HCT116 (cell line): ENCODE measurements at regions not wholly inside any gene's neighbourhood (a gene's known extent, or its start where the extent isn't known, plus 50 kb on each side); places are given as distances from the start of the nearest gene placed in this dataset.

Experiments used
- ATAC-seq: fragments of 200-7000 bp; cut with Tn5 transposase; 2 replicates; pipeline ENCODE4 v1.9.1; 2020; ENCODE audit warnings: mild to moderate bottlenecking, moderate library complexity
- BruUV-seq: library from RNA; stranded (reverse); fragments of 400-500 nt; replicated peaks from 2 replicates; lab custom pipeline; 2021; lab: Mats Ljungman, UMichigan
- CTCF ChIA-PET: fragments of 300-600 bp; sonication (Branson Sonifier 250); formaldehyde crosslinking; loops from one replicate; lab custom pipeline; 2021; ENCODE audit warnings: antibody characterized with exemption; lab: Charles Lee
- POLR2A ChIA-PET: fragments of 300-600, 350-600 bp; sonication (Branson Sonifier 250); formaldehyde crosslinking; loops from one replicate; lab custom pipeline; 2021; ENCODE audit warnings: antibody characterized with exemption; lab: Charles Lee
- RAD21 ChIA-PET, 2 experiments: fragments of 300-600 bp; sonication (Branson Sonifier 250); formaldehyde crosslinking; loops; one replicate each; lab custom pipeline; 2023; ENCODE audit warnings: low total read pairs in 2 of 2; ENCODE audit not compliant: uncharacterized antibody in 2 of 2, unreplicated experiment in 2 of 2, low non-redundant PET in 1 of 2; lab: Charles Lee
- DNase-seq: peaks from one replicate; pipeline ENCODE4 v3.0.0-alpha.2; 2010; ENCODE audit warnings: low read depth, low spot score
- H2AFZ ChIP-seq: fragments of 200-600 bp; shearing (Covaris generic), sonication (generic); 2 replicates; pipeline ENCODE4 v1.6.1; 2017; ENCODE audit warnings: low read depth, mixed run types, mixed read lengths, antibody characterized with exemption, low read length; ENCODE audit not compliant: poor library complexity, severe bottlenecking
- H3K27ac ChIP-seq: 2 replicates; pipeline ENCODE4 v1.5.1; 2012; ENCODE audit warnings: low read depth, low read length
- H3K27me3 ChIP-seq: fragments of 200-600 bp; sonication (generic); 2 replicates; pipeline ENCODE4 v1.6.1; 2016; ENCODE audit warnings: mixed run types, low read length, mixed read lengths; ENCODE audit not compliant: insufficient read depth
- H3K36me3 ChIP-seq, 2 experiments: fragments of 200-500 bp in 1 of 2; fragments of 200-600 bp in 1 of 2; sonication (Bioruptor generic) in 1 of 2; sonication (generic) in 1 of 2; 2 replicates each; pipeline versions ENCODE4 v1.5.1 to v1.6.1; 2014 to 2016; ENCODE audit warnings: low read length in 2 of 2, inconsistent platforms in 1 of 2, mixed read lengths in 1 of 2, mixed run types in 1 of 2; ENCODE audit not compliant: insufficient read depth in 2 of 2, control insufficient read depth in 1 of 2
- H3K4me1 ChIP-seq, 2 experiments: fragments of 200-600 bp in 1 of 2; sonication (generic) in 1 of 2; 2 replicates each; pipeline versions ENCODE4 v1.5.1 to v1.6.1; 2012 to 2017; ENCODE audit warnings: low read length in 2 of 2, inconsistent platforms in 1 of 2, mild to moderate bottlenecking in 1 of 2, mixed read lengths in 1 of 2, mixed run types in 1 of 2, moderate library complexity in 1 of 2; ENCODE audit not compliant: insufficient read depth in 2 of 2, control insufficient read depth in 1 of 2
- H3K4me2 ChIP-seq: fragments of 200-600 bp; sonication (generic); 2 replicates; pipeline ENCODE4 v1.6.1; 2017; ENCODE audit warnings: mixed run types, low read length, mixed read lengths
- H3K4me3 ChIP-seq, 2 experiments: fragments of 200-600 bp in 1 of 2; sonication (generic) in 1 of 2; replicated peaks in 1 of 2; 2 replicates each; pipeline ENCODE4 v1.5.1; 2011 to 2016; ENCODE audit warnings: low read length in 2 of 2, control low read depth in 1 of 2, low read depth in 1 of 2, mild to moderate bottlenecking in 1 of 2, mixed read lengths in 1 of 2, mixed run types in 1 of 2
- H3K79me2 ChIP-seq: fragments of 200-600 bp; sonication (generic); 2 replicates; pipeline ENCODE4 v1.6.1; 2017; ENCODE audit warnings: mild to moderate bottlenecking, mixed run types, low read length, moderate library complexity, mixed read lengths; ENCODE audit not compliant: insufficient read depth
- H3K9ac ChIP-seq: fragments of 200-600 bp; sonication (generic); 2 replicates; pipeline ENCODE4 v1.6.1; 2016; ENCODE audit warnings: low read length, mixed read lengths
- H3K9me2 ChIP-seq: fragments of 200-600 bp; sonication (generic), shearing (Covaris generic); 2 replicates; pipeline ENCODE4 v1.6.1; 2017; ENCODE audit warnings: mixed run types, mild to moderate bottlenecking, moderate library complexity; ENCODE audit not compliant: insufficient read depth
- H3K9me3 ChIP-seq, 2 experiments: fragments of 200-500 bp in 1 of 2; fragments of 200-600 bp in 1 of 2; sonication (Bioruptor generic) in 1 of 2; sonication (generic) in 1 of 2; 2 replicates each; pipeline ENCODE4 v1.6.1; 2014 to 2017; ENCODE audit warnings: low read length in 2 of 2, mixed read lengths in 2 of 2, inconsistent platforms in 1 of 2, low read depth in 1 of 2, mild to moderate bottlenecking in 1 of 2, mixed run types in 1 of 2, moderate library complexity in 1 of 2; ENCODE audit not compliant: control insufficient read depth in 1 of 2, insufficient read depth in 1 of 2
- H4K20me1 ChIP-seq: fragments of 200-600 bp; sonication (generic), shearing (Covaris generic); 2 replicates; pipeline ENCODE4 v1.6.1; 2017; ENCODE audit warnings: mixed run types, mild to moderate bottlenecking, moderate library complexity; ENCODE audit not compliant: insufficient read depth
- CBX3 ChIP-seq: IDR thresholded peaks from 2 replicates; pipeline ENCODE4 v1.6.1; 2012; ENCODE audit warnings: low read depth
- CTCF ChIP-seq, 3 experiments: fragments of 200-600 bp in 1 of 3; sonication (generic) in 1 of 3; IDR thresholded peaks in 2 of 3; conservative IDR thresholded peaks in 1 of 3; 2 replicates each; pipeline ENCODE4 v1.5.1; 2012 to 2017; ENCODE audit warnings: low read depth in 2 of 3, low read length in 2 of 3, antibody characterized with exemption in 1 of 3, borderline replicate concordance in 1 of 3, control low read depth in 1 of 3, mild to moderate bottlenecking in 1 of 3, mixed read lengths in 1 of 3, mixed run types in 1 of 3, moderate library complexity in 1 of 3; ENCODE audit not compliant: insufficient read depth in 1 of 3
- ELF1 ChIP-seq: IDR thresholded peaks from 2 replicates; pipeline ENCODE4 v1.6.1; 2012; ENCODE audit warnings: low read depth, borderline replicate concordance
- EZH2 ChIP-seq: fragments of 200-600 bp; sonication (generic); IDR thresholded peaks from 2 replicates; pipeline ENCODE4 v1.6.1; 2017; ENCODE audit warnings: antibody characterized with exemption, mixed run types
- EZH2phosphoT487 ChIP-seq: fragments of 200-600 bp; IDR thresholded peaks from 2 replicates; pipeline ENCODE4 v1.6.1; 2018; ENCODE audit warnings: antibody characterized with exemption, borderline replicate concordance
- FOSL1 ChIP-seq: IDR thresholded peaks from 2 replicates; pipeline ENCODE4 v1.6.1; 2012; ENCODE audit warnings: low read depth
- MAX ChIP-seq: IDR thresholded peaks from 2 replicates; pipeline ENCODE4 v1.6.1; 2012
- POLR2A ChIP-seq: IDR thresholded peaks from 2 replicates; pipeline ENCODE4 v1.7.0; 2011; ENCODE audit warnings: borderline replicate concordance; ENCODE audit not compliant: insufficient read depth, insufficient read length; ENCODE audit errors: extremely low read depth
- POLR2AphosphoS5 ChIP-seq: IDR thresholded peaks from 2 replicates; pipeline ENCODE4 v1.6.1; 2011; ENCODE audit warnings: mild to moderate bottlenecking, low read depth, low read length, moderate library complexity
- SIN3A ChIP-seq: IDR thresholded peaks from 2 replicates; pipeline ENCODE4 v1.6.1; 2012; ENCODE audit warnings: low read depth
- SP1 ChIP-seq: IDR thresholded peaks from 2 replicates; pipeline ENCODE4 v1.6.1; 2012; ENCODE audit warnings: low read depth
- TCF7L2 ChIP-seq: IDR thresholded peaks from 2 replicates; pipeline ENCODE4 v1.7.0; 2011; ENCODE audit warnings: borderline replicate concordance, inconsistent platforms; ENCODE audit not compliant: insufficient read depth, insufficient read length; ENCODE audit errors: extremely low read depth
- ZBTB33 ChIP-seq: IDR thresholded peaks from 2 replicates; pipeline ENCODE4 v1.6.1; 2011; ENCODE audit warnings: mild to moderate bottlenecking, low read length, moderate library complexity; ENCODE audit not compliant: insufficient replicate concordance; ENCODE audit errors: extremely low read depth
- ZFX ChIP-seq: fragments of 450-650 bp; IDR thresholded peaks from 2 replicates; pipeline ENCODE4 v1.6.1; 2017
- ZNF274 ChIP-seq: fragments of 200-500 bp; sonication (Bioruptor generic); IDR thresholded peaks from 2 replicates; pipeline ENCODE4 v1.6.1; 2014; ENCODE audit warnings: mild to moderate bottlenecking, low read depth, low read length, inconsistent platforms
- intact Hi-C: fragments of 100-400 bp; cut with micrococcal nuclease; formaldehyde crosslinking; loops from 2 replicates; pipeline ENCODE4 v1.10.0; 2022
- TF ChIP-seq, protein P1 (sequence below): IDR thresholded peaks from 2 replicates; pipeline ENCODE4 v1.6.1; 2012
- TF ChIP-seq, protein P2 (sequence below): IDR thresholded peaks from 2 replicates; pipeline ENCODE4 v1.6.1; 2012; ENCODE audit warnings: low read depth

DNA sequence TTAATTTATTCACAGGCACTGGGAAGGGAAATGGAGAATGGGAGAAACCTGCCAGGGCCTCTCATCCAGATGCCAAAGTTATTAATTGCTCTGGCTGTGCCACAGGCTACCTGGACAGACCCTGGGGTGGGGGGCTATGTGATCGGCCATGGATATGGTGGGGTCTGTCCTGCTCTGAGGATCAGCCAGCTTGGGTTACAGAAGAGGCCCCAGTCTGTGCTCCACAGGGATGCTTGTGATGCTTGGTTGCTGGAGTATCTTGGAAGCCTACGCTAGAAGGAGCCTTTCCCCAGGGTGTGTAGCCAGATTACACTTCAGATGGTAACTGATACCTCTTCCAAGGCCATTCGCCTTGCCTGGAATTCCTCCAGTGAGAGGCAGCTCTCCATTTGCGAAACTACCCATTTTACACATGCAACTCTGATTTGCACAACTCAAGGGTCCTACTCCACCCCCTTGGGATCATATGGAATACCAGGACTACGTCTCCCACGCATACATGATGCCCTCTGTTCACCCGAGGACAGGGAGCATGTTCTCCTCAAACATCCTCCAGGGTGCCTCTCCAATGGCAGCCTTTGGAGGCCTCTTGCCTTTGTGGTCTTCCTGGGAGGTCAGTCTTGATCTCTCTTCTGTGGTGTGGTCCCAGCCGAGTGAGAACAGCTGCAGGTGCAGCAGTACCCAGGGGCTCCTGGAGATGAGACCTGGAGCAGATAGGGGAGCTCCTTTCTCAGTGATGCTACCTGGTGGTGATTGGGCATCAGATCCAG, 186.6 kb upstream of the TSHZ3 start:
- DNase-seq (no peak), ATAC-seq (no peak)
- Histone ChIP-seq H3K9me2 (no peaks in the 10 kb centered on the region), H3K27me3 (no peaks in the 10 kb centered on the region), H4K20me1 (no peaks in the 10 kb centered on the region), H3K79me2 (no peaks in the 10 kb centered on the region), H3K27ac (no peak overlapping the region), H3K4me1 (no peaks in the 10 kb centered on the region), H3K36me3 (no peaks in the 10 kb centered on the region), H3K9me3 (peaks cover 28 to 32% of the 10 kb centered on the region in 2 experiments; a peak in 2 of 4 replicates), H3K4me3 (no peak overlapping the region), H2AFZ (no peak overlapping the region), H3K9ac (no peak overlapping the region), H3K4me2 (no peak overlapping the region)
- intact Hi-C loops = no loop called here
- ChIA-PET RAD21 (no interaction called here), CTCF (no interaction called here), POLR2A (no interaction called here)
- no TSS peak for BruUV-seq
- TF ChIP-seq EZH2 = no peak
- no peak for TF ChIP-seq CTCF (IDR thresholded peaks at IDR 0.05 in 2 of 3, conservative IDR thresholded peaks at IDR 0.05 in 1 of 3; ENCODE audit: borderline replicate concordance in 1 of 3, insufficient read depth in 1 of 3, low read depth in 2 of 3, low read length in 2 of 3)
- TF ChIP-seq FOSL1 = no peak
- TF ChIP-seq TCF7L2 = no peak
- no peak for TF ChIP-seq SP1
- no peak for TF ChIP-seq ZFX
- TF ChIP-seq, protein P1, sequence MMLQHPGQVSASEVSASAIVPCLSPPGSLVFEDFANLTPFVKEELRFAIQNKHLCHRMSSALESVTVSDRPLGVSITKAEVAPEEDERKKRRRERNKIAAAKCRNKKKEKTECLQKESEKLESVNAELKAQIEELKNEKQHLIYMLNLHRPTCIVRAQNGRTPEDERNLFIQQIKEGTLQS = no peak
- no peak for TF ChIP-seq CBX3
- TF ChIP-seq, protein P2, sequence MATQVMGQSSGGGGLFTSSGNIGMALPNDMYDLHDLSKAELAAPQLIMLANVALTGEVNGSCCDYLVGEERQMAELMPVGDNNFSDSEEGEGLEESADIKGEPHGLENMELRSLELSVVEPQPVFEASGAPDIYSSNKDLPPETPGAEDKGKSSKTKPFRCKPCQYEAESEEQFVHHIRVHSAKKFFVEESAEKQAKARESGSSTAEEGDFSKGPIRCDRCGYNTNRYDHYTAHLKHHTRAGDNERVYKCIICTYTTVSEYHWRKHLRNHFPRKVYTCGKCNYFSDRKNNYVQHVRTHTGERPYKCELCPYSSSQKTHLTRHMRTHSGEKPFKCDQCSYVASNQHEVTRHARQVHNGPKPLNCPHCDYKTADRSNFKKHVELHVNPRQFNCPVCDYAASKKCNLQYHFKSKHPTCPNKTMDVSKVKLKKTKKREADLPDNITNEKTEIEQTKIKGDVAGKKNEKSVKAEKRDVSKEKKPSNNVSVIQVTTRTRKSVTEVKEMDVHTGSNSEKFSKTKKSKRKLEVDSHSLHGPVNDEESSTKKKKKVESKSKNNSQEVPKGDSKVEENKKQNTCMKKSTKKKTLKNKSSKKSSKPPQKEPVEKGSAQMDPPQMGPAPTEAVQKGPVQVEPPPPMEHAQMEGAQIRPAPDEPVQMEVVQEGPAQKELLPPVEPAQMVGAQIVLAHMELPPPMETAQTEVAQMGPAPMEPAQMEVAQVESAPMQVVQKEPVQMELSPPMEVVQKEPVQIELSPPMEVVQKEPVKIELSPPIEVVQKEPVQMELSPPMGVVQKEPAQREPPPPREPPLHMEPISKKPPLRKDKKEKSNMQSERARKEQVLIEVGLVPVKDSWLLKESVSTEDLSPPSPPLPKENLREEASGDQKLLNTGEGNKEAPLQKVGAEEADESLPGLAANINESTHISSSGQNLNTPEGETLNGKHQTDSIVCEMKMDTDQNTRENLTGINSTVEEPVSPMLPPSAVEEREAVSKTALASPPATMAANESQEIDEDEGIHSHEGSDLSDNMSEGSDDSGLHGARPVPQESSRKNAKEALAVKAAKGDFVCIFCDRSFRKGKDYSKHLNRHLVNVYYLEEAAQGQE = no peak
- TF ChIP-seq SIN3A = no peak
- no peak for TF ChIP-seq MAX
- TF ChIP-seq EZH2phosphoT487 = no peak
- TF ChIP-seq POLR2AphosphoS5 = no peak
- TF ChIP-seq ZBTB33 = no peak
- TF ChIP-seq ELF1 = no peak
- no peak for TF ChIP-seq ZNF274
- TF ChIP-seq POLR2A = no peak
